ENCODE measurements at regions not wholly inside any gene's neighbourhood (a gene's known extent, or its start where the extent isn't known, plus 50 kb on each side); places are given as distances from the start of the nearest gene placed in this dataset.

- DNase-seq (ENCODE audit: low read depth, low spot score): no peak
Observed at GRCh38 chr10:43903451-43903850, 254.8 kb upstream of the ZNF32 start.

GRCh38 chr10:43902842-43903241, 254.2 kb upstream of the ZNF32 start:
- DNase-seq (ENCODE audit: low read depth, low spot score): no peak

GRCh38 chr10:43901744-43902504, 253.2 kb upstream of the ZNF32 start:
- DNase-seq (ENCODE audit: low read depth, low spot score): no peak

GRCh38 chr10:43901302-43901701, 252.6 kb upstream of the ZNF32 start:
- no peak for DNase-seq (ENCODE audit: low read depth, low spot score)

GRCh38 chr10:43900571-43900970, 251.9 kb upstream of the ZNF32 start:
- DNase-seq (ENCODE audit: low read depth, low spot score): no peak

GRCh38 chr10:43899224-43899959, 250.7 kb upstream of the ZNF32 start:
- no peak for DNase-seq (ENCODE audit: low read depth, low spot score)

- no peak for DNase-seq (ENCODE audit: low read depth, low spot score)
Observed at GRCh38 chr10:43898592-43898991, 249.9 kb upstream of the ZNF32 start.

GRCh38 chr10:43897765-43898419, 249.2 kb upstream of the ZNF32 start:
- DNase-seq (ENCODE audit: low read depth, low spot score): no peak

GRCh38 chr10:43892062-43892770, 243.5 kb upstream of the ZNF32 start:
- DNase-seq (ENCODE audit: low read depth, low spot score): no peak

GRCh38 chr10:43891241-43891640, 242.6 kb upstream of the ZNF32 start:
- DNase-seq (ENCODE audit: low read depth, low spot score): no peak

GRCh38 chr10:43890124-43890523, 241.4 kb upstream of the ZNF32 start:
- no peak for DNase-seq (ENCODE audit: low read depth, low spot score)

GRCh38 chr10:43888586-43888985, 239.9 kb upstream of the ZNF32 start:
- DNase-seq (ENCODE audit: low read depth, low spot score): no peak

GRCh38 chr10:43885842-43886241, 237.2 kb upstream of the ZNF32 start:
- no peak for DNase-seq (ENCODE audit: low read depth, low spot score)

GRCh38 chr10:43885252-43885651, 236.6 kb upstream of the ZNF32 start:
- DNase-seq (ENCODE audit: low read depth, low spot score): no peak

GRCh38 chr10:43884501-43885105, 235.9 kb upstream of the ZNF32 start:
- no peak for DNase-seq (ENCODE audit: low read depth, low spot score)

GRCh38 chr10:43882711-43883110, 234.0 kb upstream of the ZNF32 start:
- no peak for DNase-seq (ENCODE audit: low read depth, low spot score)

GRCh38 chr10:43881657-43882056, 233.0 kb upstream of the ZNF32 start:
- no peak for DNase-seq (ENCODE audit: low read depth, low spot score)

GRCh38 chr10:43880160-43880559, 231.5 kb upstream of the ZNF32 start:
- DNase-seq (ENCODE audit: low read depth, low spot score): no peak

- no peak for DNase-seq (ENCODE audit: low read depth, low spot score)
Observed at GRCh38 chr10:43879742-43880141, 231.1 kb upstream of the ZNF32 start.

- no peak for DNase-seq (ENCODE audit: low read depth, low spot score)
Observed at GRCh38 chr10:43879162-43879561, 230.5 kb upstream of the ZNF32 start.

- DNase-seq (ENCODE audit: low read depth, low spot score): no peak
Observed at GRCh38 chr10:43878386-43878785, 229.7 kb upstream of the ZNF32 start.

- DNase-seq (ENCODE audit: low read depth, low spot score): no peak
Observed at GRCh38 chr10:43876976-43877375, 228.3 kb upstream of the ZNF32 start.
